Activated T-helper 2 cell treated with anti-CD3 and anti-CD28 coated beads, Interferon-gamma antibody, Interleukin-2, Interleukin-4, amounts not matched to agents 10 μg/mL and 5 μg/mL and 100 μg/mL, durations not matched to agents 14 hours and 24 hours and 36 hours (primary cell): ENCODE measurements at regions not wholly inside any gene's neighbourhood (a gene's known extent, or its start where the extent isn't known, plus 50 kb on each side); places are given as distances from the start of the nearest gene placed in this dataset.
"Not testable (repeated sequence)": the region's sequence is repeated elsewhere in the genome, so short reads cannot be mapped to it uniquely, and the experiment has no call there.

Experiments
- DNase-seq: peaks from one replicate; pipeline ENCODE4 v3.0.0; 2021; ENCODE audit warnings: low spot score
- H3K27ac Mint-ChIP-seq: one replicate; pipeline ENCODE4 v1.8.0; 2021; ENCODE audit warnings: mixed read lengths
- H3K27me3 Mint-ChIP-seq: one replicate; pipeline ENCODE4 v1.8.0; 2021; ENCODE audit warnings: low read depth, mixed read lengths
- H3K36me3 Mint-ChIP-seq: one replicate; pipeline ENCODE4 v1.8.0; 2021; ENCODE audit warnings: low read depth, mixed read lengths
- H3K4me1 Mint-ChIP-seq: one replicate; pipeline ENCODE4 v1.8.0; 2021; ENCODE audit warnings: low read depth, mixed read lengths
- H3K4me3 Mint-ChIP-seq: one replicate; pipeline ENCODE4 v1.8.0; 2021; ENCODE audit warnings: low read depth, mild to moderate bottlenecking, moderate library complexity, mixed read lengths
- H3K9me3 Mint-ChIP-seq: one replicate; pipeline ENCODE4 v1.8.0; 2021; ENCODE audit warnings: mixed read lengths
- intact Hi-C: fragments of 100-400 bp; cut with micrococcal nuclease; formaldehyde crosslinking; loops from one replicate; pipeline ENCODE4 v1.15.1; 2023

DNA sequence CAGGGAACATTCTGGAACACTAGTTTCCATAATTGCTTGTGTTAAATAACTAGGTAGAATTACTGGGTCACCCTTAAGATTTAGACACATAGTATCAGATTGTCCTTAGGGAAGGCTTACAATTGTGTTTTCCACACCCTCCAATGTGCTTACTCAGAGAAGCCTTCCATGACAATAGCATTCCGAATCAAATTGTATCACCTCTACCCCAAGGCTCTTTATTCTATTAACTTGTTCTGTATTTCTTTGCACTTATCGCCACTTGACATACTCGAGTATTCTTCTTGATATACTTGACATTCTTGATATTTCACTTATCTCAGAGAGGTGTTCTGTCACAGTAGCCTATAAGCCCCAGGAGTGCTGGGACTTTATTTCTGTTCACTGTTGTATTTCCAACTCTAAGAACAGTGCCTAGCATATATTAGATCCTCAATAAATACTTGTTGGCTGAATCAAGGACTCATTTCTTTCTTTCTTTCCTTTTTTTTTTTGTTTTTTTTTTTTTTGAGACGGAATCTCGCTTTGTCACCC is 238.9 kb upstream of the PDZRN3 start:
- no peak for DNase-seq
- intact Hi-C loops, result no loop called here
- Mint-ChIP-seq H3K27me3 (no peaks in the 10 kb centered on the region), H3K36me3 (no peaks in the 10 kb centered on the region), H3K9me3 (no peaks in the 10 kb centered on the region), H3K4me1 (no peaks in the 10 kb centered on the region), H3K27ac (no peak overlapping the region), H3K4me3 (no peak overlapping the region)

DNA sequence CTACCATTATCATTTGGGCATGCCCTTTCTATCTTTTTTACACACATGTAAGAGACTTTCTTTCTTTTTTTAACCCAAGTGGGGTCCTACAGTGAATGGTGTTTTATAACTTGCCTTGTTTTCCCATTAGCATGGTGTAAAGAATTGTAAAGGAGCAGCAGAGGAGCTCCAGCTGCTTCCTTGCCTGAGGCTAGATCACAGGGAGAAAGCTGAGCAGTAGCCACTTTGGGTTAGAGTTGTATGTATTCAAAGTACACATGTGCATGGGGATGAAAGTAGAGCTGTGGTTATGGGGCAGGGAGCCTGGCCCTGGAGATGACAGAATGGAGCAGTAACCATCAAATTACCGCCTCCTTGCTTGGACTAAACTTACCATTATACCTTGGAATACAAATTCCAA is 231.1 kb upstream of the PDZRN3 start:
- no peaks in the 10 kb centered on the region for H3K4me1 Mint-ChIP-seq
- H3K27ac Mint-ChIP-seq, result no peak overlapping the region
- intact Hi-C loops, result no loop called here
- peaks cover 7% of the 10 kb centered on the region for H3K9me3 Mint-ChIP-seq
- no peaks in the 10 kb centered on the region for H3K27me3 Mint-ChIP-seq
- H3K4me3 Mint-ChIP-seq, result no peak overlapping the region
- no peak for DNase-seq
- H3K36me3 Mint-ChIP-seq, result no peaks in the 10 kb centered on the region

DNA sequence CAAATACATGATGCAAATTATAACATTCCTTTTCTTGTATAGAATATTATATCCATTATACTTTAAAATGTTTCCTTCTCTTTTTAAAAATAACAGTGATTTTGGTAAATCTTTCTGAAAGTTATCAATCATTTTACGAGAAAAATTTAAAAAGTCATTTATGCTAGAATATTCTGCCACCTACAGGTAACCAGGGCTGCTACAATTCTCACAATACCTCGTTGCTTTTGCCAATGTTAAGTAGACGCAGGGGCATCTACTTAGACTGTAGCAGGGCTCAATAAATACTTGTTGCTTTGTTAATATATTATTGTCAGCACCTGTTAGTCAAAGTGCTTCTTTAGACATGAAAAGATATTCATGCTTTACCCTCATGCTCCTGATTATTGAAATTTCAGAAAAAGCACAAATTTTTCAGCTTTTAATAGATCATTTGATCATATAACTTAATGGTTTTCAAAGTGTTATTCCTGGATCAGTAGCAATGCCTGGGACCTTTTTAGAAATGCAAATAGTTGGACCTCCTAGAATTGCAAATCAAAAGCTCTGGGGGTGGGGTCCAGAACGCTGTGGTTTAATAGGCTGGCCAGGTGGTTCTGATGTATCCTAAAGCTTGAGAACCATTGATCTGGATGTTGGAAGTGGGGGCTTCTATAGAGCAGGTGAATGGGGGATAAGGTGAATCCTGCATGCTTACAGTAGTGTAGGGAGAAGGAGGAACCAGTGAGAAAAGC is 223.6 kb upstream of the PDZRN3 start:
- no peak for DNase-seq
- intact Hi-C loops, result loop anchor here (5.0 kb wide), 1 partner anchor 341 kb away; no protein-coding TSS in a partner anchor
- Mint-ChIP-seq H3K4me3 (no peak overlapping the region), H3K27ac (no peak overlapping the region), H3K36me3 (no peaks in the 10 kb centered on the region), H3K9me3 (peaks cover 3% of the 10 kb centered on the region), H3K4me1 (no peaks in the 10 kb centered on the region), H3K27me3 (no peaks in the 10 kb centered on the region)

DNA sequence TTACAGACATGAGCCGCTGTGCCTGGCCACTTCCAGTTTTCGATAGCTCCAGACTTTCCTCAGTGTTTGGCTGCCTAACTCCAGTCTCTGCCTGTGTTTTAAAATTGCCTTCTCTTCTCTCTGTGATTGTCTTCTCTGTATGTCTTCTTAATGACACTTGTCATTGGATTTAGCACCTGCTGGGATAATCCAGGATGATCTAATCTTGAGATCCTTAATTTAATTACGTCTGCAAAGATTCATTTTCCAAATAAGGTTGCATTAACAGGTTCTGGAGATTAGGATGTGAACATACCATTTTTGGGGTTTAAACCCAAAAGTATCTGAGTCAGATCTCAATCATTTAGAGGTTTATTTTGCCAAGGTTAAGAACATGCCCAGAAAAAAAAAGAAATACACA is 222.2 kb upstream of the PDZRN3 start:
- peaks cover 3% of the 10 kb centered on the region for H3K9me3 Mint-ChIP-seq
- no peak for DNase-seq
- intact Hi-C loops, result loop anchor here (5.0 kb wide), 1 partner anchor 340 kb away; no protein-coding TSS in a partner anchor
- no peak overlapping the region for H3K27ac Mint-ChIP-seq
- no peaks in the 10 kb centered on the region for H3K36me3 Mint-ChIP-seq
- no peak overlapping the region for H3K4me3 Mint-ChIP-seq
- no peaks in the 10 kb centered on the region for H3K27me3 Mint-ChIP-seq
- no peaks in the 10 kb centered on the region for H3K4me1 Mint-ChIP-seq

DNA sequence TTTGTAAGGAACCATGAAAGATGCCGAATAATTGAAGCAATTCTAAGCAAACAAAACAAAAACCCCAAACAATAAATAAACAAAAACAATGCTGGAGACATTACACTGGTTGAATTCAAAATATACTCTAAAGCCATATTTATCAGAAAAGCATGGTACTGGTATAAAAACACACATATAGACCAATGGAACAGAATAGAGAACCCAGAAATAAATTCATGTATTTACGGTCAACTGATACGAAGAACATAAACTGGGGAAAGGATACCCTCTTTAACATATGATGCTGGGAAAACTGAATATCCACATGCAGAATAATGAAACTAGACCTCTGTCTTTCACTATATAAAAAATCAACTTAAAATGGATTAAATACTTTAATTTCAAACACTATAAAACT is 214.3 kb upstream of the PDZRN3 start:
- DNase-seq, result no peak
- Mint-ChIP-seq H3K36me3 (no peaks in the 10 kb centered on the region), H3K4me1 (no peaks in the 10 kb centered on the region)

DNA sequence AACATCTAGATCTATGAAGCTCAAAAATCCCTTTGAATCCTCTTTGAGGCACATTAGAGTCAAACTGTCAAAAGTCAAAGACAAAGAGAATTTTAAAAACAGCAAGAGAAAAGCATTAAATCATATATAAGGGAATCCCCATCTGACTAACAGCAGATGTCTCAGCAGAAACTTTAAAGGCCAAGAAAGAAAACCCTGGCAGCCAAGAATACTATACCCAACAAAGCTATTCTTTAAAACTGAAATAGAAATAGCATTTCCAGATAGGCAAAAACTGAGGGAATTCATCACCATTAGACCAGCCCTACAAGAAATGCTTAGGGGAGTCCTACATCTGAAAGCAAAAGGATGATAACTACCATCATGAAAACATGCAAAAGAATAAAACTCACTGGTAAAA is 211.2 kb upstream of the PDZRN3 start:
- H3K27ac Mint-ChIP-seq, result no peak overlapping the region
- no peak for DNase-seq
- H3K27me3 Mint-ChIP-seq, result no peaks in the 10 kb centered on the region
- H3K36me3 Mint-ChIP-seq, result no peaks in the 10 kb centered on the region
- no peak overlapping the region for H3K4me3 Mint-ChIP-seq
- peaks cover 28% of the 10 kb centered on the region for H3K9me3 Mint-ChIP-seq
- H3K4me1 Mint-ChIP-seq, result no peaks in the 10 kb centered on the region
- intact Hi-C loops, result no loop called here

More for the DNA sequence above, 214.3 kb upstream of the PDZRN3 start:
- no peak overlapping the region for H3K27ac Mint-ChIP-seq
- H3K27me3 Mint-ChIP-seq, result no peaks in the 10 kb centered on the region
- no peak overlapping the region for H3K4me3 Mint-ChIP-seq
- intact Hi-C loops, result no loop called here
- H3K9me3 Mint-ChIP-seq, result peaks cover 28% of the 10 kb centered on the region

DNA sequence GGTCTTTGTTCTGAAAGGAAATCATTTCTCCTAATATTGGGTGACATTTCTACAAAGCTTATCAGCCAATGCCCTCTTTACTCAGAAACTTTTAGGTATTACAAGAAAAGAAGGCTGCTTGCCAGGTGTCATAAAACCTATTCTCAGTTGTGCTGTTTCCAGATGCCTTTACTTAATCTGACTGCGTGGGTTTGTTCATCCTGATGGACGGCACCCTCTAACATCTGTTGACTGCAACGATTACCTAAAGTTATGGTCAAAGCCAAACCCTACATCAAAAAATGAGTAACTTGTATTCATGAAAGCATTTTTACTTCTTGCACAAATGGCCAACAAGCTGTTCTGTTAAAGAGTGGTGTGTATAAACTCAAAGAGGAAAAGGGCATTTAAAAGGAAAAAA is 207.7 kb upstream of the PDZRN3 start:
- no peak overlapping the region for H3K27ac Mint-ChIP-seq
- H3K27me3 Mint-ChIP-seq, result no peaks in the 10 kb centered on the region
- H3K9me3 Mint-ChIP-seq, result peaks cover 25% of the 10 kb centered on the region
- H3K4me3 Mint-ChIP-seq, result no peak overlapping the region
- no peaks in the 10 kb centered on the region for H3K36me3 Mint-ChIP-seq
- DNase-seq, result no peak
- intact Hi-C loops, result no loop called here
- no peaks in the 10 kb centered on the region for H3K4me1 Mint-ChIP-seq

DNA sequence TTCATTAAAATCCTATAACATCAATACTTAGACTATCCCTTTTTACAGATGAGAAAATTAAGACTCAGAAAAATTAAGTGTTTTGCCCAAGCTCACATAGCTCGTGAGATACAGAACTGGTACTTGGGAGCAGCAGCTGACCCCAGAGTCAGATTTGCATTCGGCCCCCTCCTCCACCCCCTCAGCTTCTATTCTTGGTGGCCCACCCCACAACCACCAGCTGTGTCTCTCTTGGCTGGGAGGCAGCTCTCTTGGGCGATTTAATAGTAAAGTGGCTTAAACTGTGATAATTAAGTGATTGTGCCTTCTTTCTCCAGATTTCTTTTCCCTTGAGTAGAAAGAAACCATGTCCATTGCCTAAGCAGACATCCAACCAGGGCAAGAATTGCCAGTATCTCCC is 203.6 kb upstream of the PDZRN3 start:
- intact Hi-C loops, result no loop called here
- Mint-ChIP-seq H3K4me3 (no peak overlapping the region), H3K36me3 (no peaks in the 10 kb centered on the region), H3K4me1 (no peaks in the 10 kb centered on the region), H3K27ac (no peak overlapping the region), H3K27me3 (no peaks in the 10 kb centered on the region), H3K9me3 (peaks cover 6% of the 10 kb centered on the region)
- DNase-seq, result no peak

DNA sequence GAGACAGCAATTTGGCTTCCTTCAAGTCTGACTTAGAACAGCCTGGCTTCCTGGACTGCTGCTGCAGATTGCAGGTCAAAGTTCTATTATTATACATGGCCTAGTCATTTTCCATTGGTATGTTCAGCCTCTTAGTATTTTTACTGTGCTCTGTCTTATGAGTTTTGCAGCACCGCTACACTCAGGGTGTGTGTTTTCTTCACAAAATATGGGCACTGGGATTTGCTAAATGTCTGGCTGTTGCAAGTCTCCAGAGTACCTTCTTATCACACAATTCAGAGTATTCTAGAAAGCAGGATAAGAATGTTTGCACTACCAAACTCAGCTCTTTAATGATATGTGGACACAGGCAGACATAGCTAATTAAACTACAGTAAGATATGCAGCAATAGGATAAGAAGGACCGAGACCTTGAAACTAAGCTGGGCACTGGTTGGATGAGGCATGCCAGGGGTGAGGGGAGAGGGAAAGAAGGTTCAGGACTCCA is 203.0 kb upstream of the PDZRN3 start:
- no peak overlapping the region for H3K27ac Mint-ChIP-seq
- H3K4me1 Mint-ChIP-seq, result no peaks in the 10 kb centered on the region
- no peak overlapping the region for H3K4me3 Mint-ChIP-seq
- intact Hi-C loops, result no loop called here
- DNase-seq, result no peak
- no peaks in the 10 kb centered on the region for H3K36me3 Mint-ChIP-seq
- H3K27me3 Mint-ChIP-seq, result no peaks in the 10 kb centered on the region
- peaks cover 6% of the 10 kb centered on the region for H3K9me3 Mint-ChIP-seq

DNA sequence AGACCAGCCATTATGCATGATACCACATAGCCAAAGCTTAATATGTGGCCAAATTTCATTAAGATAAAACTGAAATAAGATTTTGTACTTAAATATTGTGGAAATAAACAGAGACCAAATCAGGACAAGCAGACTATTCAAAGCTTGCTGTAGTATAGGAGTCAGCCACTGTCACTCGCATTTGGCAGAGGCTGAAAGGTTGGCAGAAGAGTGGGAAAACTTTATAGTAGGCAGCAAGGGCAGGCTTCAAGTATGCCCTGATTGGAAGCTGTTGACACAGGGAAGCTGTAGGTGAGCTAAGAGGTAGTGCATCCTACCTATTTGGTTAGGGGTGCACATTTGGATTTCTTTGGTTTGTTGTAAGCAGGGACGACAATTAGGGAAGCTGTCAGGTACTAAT is 202.5 kb upstream of the PDZRN3 start:
- no peak overlapping the region for H3K4me3 Mint-ChIP-seq
- H3K4me1 Mint-ChIP-seq, result no peaks in the 10 kb centered on the region
- DNase-seq, result no peak
- no peaks in the 10 kb centered on the region for H3K36me3 Mint-ChIP-seq
- no peaks in the 10 kb centered on the region for H3K27me3 Mint-ChIP-seq
- intact Hi-C loops, result no loop called here
- no peak overlapping the region for H3K27ac Mint-ChIP-seq
- peaks cover 9% of the 10 kb centered on the region for H3K9me3 Mint-ChIP-seq

DNA sequence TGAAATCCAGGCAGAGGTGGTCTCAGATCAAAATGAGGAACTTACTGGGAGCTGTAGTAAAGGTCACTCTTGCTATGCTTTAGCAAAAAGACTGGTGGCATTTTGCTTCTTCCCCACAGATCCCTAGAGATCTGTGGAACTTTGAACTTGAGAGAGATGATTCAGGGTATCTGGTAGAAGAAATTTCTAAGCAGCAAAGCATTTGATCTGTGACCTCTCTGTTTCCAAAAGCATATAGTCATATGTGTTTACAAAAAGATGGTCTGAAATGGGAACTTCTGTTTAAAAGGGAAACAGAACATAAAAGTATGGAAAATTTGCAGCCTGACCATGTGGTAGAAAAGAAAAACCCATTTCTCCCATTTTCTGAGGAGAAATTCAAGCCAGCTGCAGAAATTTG is 196.2 kb upstream of the PDZRN3 start:
- H3K4me3 Mint-ChIP-seq, H3K36me3 Mint-ChIP-seq, H3K4me1 Mint-ChIP-seq, intact Hi-C loops, DNase-seq, H3K27me3 Mint-ChIP-seq, H3K9me3 Mint-ChIP-seq, H3K27ac Mint-ChIP-seq: not testable (repeated sequence)

DNA sequence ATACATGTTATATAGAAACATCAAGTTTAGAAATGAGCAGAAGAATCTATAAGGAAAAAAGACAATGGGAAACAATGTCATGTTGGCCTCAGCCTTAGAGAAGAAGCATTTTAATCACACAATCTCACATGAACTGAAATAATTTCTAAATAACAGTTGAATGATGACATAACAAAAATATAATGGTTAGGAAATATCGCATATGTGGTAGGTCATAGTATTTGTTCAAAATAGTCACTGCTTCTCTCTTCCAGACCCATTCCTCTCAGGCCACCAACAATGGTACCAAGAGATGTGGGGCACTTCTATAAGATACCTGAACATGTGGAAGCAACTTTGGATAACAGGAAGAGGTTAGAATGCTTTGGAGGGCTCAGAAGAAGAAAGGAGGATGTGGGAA is 195.7 kb upstream of the PDZRN3 start:
- H3K4me3 Mint-ChIP-seq, result no peak overlapping the region
- DNase-seq, result no peak
- H3K27me3 Mint-ChIP-seq, result no peaks in the 10 kb centered on the region
- H3K4me1 Mint-ChIP-seq, result no peaks in the 10 kb centered on the region
- no peaks in the 10 kb centered on the region for H3K36me3 Mint-ChIP-seq
- H3K9me3 Mint-ChIP-seq, result peaks cover 10% of the 10 kb centered on the region
- no peak overlapping the region for H3K27ac Mint-ChIP-seq
- intact Hi-C loops, result no loop called here

DNA sequence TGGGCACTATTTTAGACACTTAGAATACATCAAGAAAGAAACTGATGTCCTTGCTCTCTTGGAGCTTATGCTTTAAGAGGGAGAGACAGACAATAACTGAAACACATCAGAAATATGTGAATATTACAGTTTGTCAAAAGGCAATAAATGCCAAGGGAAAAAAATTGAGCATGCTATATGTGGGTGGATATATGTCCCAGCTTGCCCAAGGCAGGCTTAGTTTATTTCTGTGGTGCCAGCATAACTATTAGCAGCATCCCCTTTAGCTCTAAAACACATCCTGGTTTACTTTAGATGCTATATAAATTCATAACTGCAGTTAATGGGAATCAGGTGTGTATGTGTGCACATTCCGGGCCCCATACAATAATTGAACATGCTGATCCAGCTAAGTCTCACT is 191.2 kb upstream of the PDZRN3 start:
- intact Hi-C loops, result no loop called here
- Mint-ChIP-seq H3K36me3 (no peaks in the 10 kb centered on the region), H3K9me3 (peaks cover 12% of the 10 kb centered on the region), H3K4me3 (no peak overlapping the region), H3K27me3 (no peaks in the 10 kb centered on the region), H3K4me1 (no peaks in the 10 kb centered on the region), H3K27ac (no peak overlapping the region)
- DNase-seq, result no peak
